OCI-LY1 (cell line): ENCODE measurements at regions not wholly inside any gene's neighbourhood (a gene's known extent, or its start where the extent isn't known, plus 50 kb on each side); places are given as distances from the start of the nearest gene placed in this dataset.

Experiments
- CTCF ChIP-seq: fragments of 200-600 bp; sonication (generic), shearing (Covaris generic); IDR thresholded peaks from 2 replicates; pipeline ENCODE4 v1.5.1; 2017; ENCODE audit warnings: mild to moderate bottlenecking, antibody characterized with exemption, low read length, moderate library complexity, mixed read lengths
- EZH2 ChIP-seq: fragments of 200-600 bp; sonication (generic), shearing (Covaris generic); IDR thresholded peaks from 2 replicates; pipeline ENCODE4 v1.8.0; 2017; ENCODE audit warnings: borderline replicate concordance, mixed run types, mild to moderate bottlenecking, antibody characterized with exemption, low read length, moderate library complexity, mixed read lengths

GRCh38 chr3:150147776-150148175 is 177.1 kb upstream of the PFN2 start:
- no peak for TF ChIP-seq CTCF
- TF ChIP-seq EZH2: no peak
